Immature natural killer cell (primary cell): ENCODE measurements at regions not wholly inside any gene's neighbourhood (a gene's known extent, or its start where the extent isn't known, plus 50 kb on each side); places are given as distances from the start of the nearest gene placed in this dataset.
"Not testable (repeated sequence)": the region's sequence is repeated elsewhere in the genome, so short reads cannot be mapped to it uniquely, and the experiment has no call there.

Source experiments
- DNase-seq, 3 donors: peaks; one replicate each; pipeline ENCODE4 v3.0.0; 2022; ENCODE audit warnings: mixed read lengths in 1 of 3
- H3K27ac Mint-ChIP-seq, 6 donors: one replicate each; pipeline ENCODE4 v1.8.0; 2020; ENCODE audit warnings: mixed read lengths in 6 of 6, mild to moderate bottlenecking in 5 of 6, inconsistent platforms in 4 of 6, moderate library complexity in 3 of 6
- H3K27me3 Mint-ChIP-seq, 3 donors: one replicate each; pipeline ENCODE4 v1.8.0; 2020 to 2021; ENCODE audit warnings: low read depth in 3 of 3, mild to moderate bottlenecking in 3 of 3, mixed read lengths in 3 of 3, moderate library complexity in 3 of 3, inconsistent platforms in 1 of 3
- H3K36me3 Mint-ChIP-seq, 3 donors: one replicate each; pipeline ENCODE4 v1.8.0; 2020; ENCODE audit warnings: mixed read lengths in 3 of 3, inconsistent platforms in 2 of 3, mild to moderate bottlenecking in 2 of 3
- H3K4me1 Mint-ChIP-seq, 2 donors: one replicate each; pipeline ENCODE4 v1.8.0; 2020; ENCODE audit warnings: inconsistent platforms in 2 of 2, mild to moderate bottlenecking in 2 of 2, mixed read lengths in 2 of 2, moderate library complexity in 1 of 2
- H3K4me3 Mint-ChIP-seq, 5 donors: one replicate each; pipeline ENCODE4 v1.8.0; 2020; ENCODE audit warnings: mild to moderate bottlenecking in 5 of 5, mixed read lengths in 5 of 5, inconsistent platforms in 3 of 5, moderate library complexity in 3 of 5
- H3K9me3 Mint-ChIP-seq, 6 donors: one replicate each; pipeline ENCODE4 v1.8.0; 2020; ENCODE audit warnings: mild to moderate bottlenecking in 6 of 6, mixed read lengths in 6 of 6, inconsistent platforms in 4 of 6, moderate library complexity in 3 of 6

DNA sequence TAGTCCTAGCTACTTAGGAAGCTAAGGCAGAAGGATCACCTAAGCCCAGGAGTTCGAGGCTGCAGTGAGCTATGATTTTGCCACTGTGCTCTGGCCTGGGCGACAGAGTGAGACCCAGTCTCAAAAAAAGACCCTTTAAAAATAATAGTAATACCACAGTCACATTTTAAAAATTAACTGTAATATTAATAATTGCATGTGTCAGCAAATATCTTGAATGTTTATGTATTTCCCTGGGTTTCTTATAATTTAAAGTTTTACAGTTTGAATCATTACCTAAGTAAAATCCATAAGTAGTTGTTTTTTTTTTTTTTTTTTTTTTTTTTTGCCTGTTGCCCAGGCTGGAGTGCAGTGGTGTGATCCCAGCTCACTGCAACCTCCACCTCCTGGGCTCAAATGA, 69.2 kb downstream of the LYZL2 start:
- Mint-ChIP-seq H3K9me3 (no peaks in the 10 kb centered on the region), H3K4me3 (no peak overlapping the region), H3K27ac (no peak overlapping the region), H3K27me3 (peaks cover 0 to 3% (median 0%) of the 10 kb centered on the region in 3 donors), H3K4me1 (no peaks in the 10 kb centered on the region), H3K36me3 (peaks cover 0 to 4% (median 0%) of the 10 kb centered on the region in 3 donors)
- no peak for DNase-seq

DNA sequence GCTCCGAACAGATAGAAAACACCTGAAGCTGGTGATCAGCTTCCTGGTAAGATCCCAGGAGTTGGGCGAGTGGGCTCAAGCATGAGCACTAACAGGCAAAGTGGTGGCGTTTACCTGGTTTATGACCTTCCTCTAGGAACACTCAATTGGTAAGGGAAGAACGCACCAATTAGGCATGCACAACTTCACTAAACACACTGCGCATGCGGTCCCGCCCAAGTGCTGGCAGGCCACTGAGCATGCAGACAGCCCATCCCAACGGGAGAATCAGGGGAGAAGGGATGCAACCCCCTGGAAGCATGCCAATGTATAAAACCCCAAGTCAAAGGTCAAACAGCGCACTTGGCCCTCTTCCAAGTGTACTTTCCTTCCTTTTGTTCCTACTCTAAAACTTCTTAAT, 70.4 kb downstream of the LYZL2 start:
- H3K4me1 Mint-ChIP-seq, result no peaks in the 10 kb centered on the region

DNA sequence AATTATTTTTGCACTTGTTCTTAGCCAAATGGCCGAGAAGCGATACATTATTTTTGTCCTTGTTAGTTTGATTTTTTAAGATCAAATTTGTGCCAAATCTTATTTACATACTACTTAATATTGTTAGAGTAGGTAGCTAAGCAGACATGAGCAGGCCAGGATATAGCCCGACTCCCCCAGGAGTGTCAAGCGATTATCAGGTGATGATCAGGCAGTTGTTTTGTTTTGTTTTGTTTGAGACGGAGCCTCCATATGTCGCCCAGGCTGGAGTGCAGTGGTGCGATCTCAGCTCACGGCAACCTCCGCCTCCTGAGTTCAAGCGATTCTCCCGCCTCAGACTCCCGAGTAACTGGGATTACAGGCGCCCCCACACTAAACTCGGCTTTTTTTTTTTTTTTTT, 71.1 kb downstream of the LYZL2 start:
- Mint-ChIP-seq H3K9me3 (no peaks in the 10 kb centered on the region), H3K4me3 (no peak overlapping the region), H3K27me3 (peaks cover 0 to 3% (median 0%) of the 10 kb centered on the region in 3 donors), H3K4me1 (no peaks in the 10 kb centered on the region), H3K27ac (no peak overlapping the region), H3K36me3 (peaks cover 0 to 8% (median 0%) of the 10 kb centered on the region in 3 donors)
- DNase-seq, result no peak

More for the DNA sequence above, 70.4 kb downstream of the LYZL2 start:
- no peak for DNase-seq
- Mint-ChIP-seq H3K27me3 (peaks cover 0 to 3% (median 0%) of the 10 kb centered on the region in 3 donors), H3K36me3 (peaks cover 0 to 8% (median 0%) of the 10 kb centered on the region in 3 donors), H3K4me3 (no peak overlapping the region), H3K27ac (no peak overlapping the region), H3K9me3 (no peaks in the 10 kb centered on the region)

DNA sequence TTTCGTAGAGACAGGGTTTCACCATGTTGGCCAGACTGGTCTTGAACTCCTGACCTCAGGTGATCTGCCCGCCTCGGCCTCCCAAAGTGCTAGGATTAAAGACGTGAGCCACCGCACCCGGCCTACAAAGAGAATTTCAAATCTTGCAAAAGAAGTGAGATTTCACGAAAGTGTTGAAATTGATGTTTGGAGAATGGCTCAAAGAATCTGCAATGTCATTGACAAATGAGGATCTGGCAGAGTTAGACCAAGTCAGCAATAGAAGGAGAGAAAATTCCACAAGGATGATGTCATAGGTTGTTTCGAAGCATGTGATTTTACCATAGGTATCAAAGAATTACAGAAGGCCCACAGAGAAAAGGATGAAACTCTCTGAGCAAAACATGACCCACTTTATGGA, 71.7 kb downstream of the LYZL2 start:
- Mint-ChIP-seq H3K4me1 (no peaks in the 10 kb centered on the region), H3K27ac (no peak overlapping the region), H3K4me3 (no peak overlapping the region), H3K27me3 (peaks cover 0 to 3% (median 0%) of the 10 kb centered on the region in 3 donors), H3K9me3 (no peaks in the 10 kb centered on the region), H3K36me3 (peaks cover 0 to 8% (median 0%) of the 10 kb centered on the region in 3 donors)
- DNase-seq, result no peak

DNA sequence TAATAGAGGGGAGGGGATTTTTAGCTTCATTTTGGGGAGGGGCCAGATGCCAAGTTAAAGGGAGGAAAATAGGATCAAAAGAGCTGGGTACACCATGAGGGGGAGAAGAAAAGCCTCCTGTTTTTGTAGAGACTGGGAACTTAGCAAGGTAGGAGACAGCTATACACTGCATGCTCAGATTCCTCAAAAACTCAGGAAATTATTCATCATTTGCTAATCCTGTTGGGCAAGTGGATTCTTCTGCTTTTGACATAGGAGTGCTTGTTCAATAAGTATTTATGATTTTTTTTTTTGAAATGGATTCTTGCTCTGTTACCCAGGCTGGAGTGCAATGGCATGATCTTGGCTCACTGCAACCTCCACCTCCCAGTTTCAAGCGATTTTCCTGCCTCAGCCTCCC, 73.4 kb downstream of the LYZL2 start:
- Mint-ChIP-seq H3K27ac (peak overlapping the region in 1 of 6 donors; percentile 31), H3K27me3 (peaks cover 0 to 2% (median 1%) of the 10 kb centered on the region in 3 donors), H3K9me3 (no peaks in the 10 kb centered on the region), H3K4me1 (no peaks in the 10 kb centered on the region), H3K4me3 (no peak overlapping the region), H3K36me3 (peaks cover 0 to 8% (median 0%) of the 10 kb centered on the region in 3 donors)
- DNase-seq, result no peak

DNA sequence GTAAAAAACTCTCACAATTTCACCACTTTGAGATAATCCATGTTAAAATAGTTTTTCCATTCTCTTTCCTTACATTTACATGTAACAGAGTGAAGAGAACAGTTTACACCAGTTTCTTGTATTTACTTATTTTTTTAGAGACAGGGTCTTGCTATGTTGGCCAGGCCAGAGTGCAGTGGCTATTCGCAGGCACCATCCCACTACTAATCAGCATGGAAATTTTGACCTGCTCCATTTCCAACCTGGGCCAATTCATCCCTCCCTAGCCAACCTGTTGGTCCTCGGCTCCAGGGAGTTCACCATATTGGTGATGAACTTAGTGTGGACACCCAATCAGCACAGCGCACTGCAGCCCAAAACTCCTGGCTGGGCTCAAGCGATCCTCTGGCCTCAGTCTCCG, 74.1 kb downstream of the LYZL2 start:
- H3K27me3 Mint-ChIP-seq, result peaks cover 0 to 2% (median 1%) of the 10 kb centered on the region in 3 donors
- no peaks in the 10 kb centered on the region for H3K9me3 Mint-ChIP-seq
- H3K27ac Mint-ChIP-seq, result no peak overlapping the region
- peaks cover 3 to 7% of the 10 kb centered on the region in 2 donors for H3K4me1 Mint-ChIP-seq
- no peak for DNase-seq
- H3K36me3 Mint-ChIP-seq, result peaks cover 0 to 8% (median 0%) of the 10 kb centered on the region in 3 donors
- no peak overlapping the region for H3K4me3 Mint-ChIP-seq

DNA sequence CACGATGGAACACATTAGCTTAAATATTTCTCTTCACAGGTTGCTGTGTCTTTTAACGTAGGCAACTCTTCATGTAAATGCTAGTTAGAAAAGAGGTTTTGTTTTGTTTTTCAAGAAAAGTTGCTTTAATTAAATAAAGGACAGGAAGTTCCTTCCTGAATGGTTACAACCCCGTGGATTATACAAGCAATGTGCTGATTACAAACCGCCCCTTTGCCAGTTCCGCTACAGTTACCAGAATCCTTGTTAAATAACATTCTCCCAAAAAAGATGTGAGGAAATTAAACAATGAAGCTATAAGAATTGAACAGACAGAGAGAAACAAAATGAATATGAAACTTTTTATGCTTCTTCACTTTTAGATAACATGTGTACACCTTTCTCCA, 75.1 kb downstream of the LYZL2 start:
- peaks cover 0 to 2% (median 0%) of the 10 kb centered on the region in 3 donors for H3K27me3 Mint-ChIP-seq
- DNase-seq, result no peak
- no peak overlapping the region for H3K4me3 Mint-ChIP-seq
- H3K4me1 Mint-ChIP-seq, result peaks cover 3 to 7% of the 10 kb centered on the region in 2 donors
- peaks cover 0 to 8% (median 0%) of the 10 kb centered on the region in 3 donors for H3K36me3 Mint-ChIP-seq
- H3K9me3 Mint-ChIP-seq, result no peaks in the 10 kb centered on the region
- peak overlapping the region in 1 of 6 donors; percentile 68 for H3K27ac Mint-ChIP-seq

DNA sequence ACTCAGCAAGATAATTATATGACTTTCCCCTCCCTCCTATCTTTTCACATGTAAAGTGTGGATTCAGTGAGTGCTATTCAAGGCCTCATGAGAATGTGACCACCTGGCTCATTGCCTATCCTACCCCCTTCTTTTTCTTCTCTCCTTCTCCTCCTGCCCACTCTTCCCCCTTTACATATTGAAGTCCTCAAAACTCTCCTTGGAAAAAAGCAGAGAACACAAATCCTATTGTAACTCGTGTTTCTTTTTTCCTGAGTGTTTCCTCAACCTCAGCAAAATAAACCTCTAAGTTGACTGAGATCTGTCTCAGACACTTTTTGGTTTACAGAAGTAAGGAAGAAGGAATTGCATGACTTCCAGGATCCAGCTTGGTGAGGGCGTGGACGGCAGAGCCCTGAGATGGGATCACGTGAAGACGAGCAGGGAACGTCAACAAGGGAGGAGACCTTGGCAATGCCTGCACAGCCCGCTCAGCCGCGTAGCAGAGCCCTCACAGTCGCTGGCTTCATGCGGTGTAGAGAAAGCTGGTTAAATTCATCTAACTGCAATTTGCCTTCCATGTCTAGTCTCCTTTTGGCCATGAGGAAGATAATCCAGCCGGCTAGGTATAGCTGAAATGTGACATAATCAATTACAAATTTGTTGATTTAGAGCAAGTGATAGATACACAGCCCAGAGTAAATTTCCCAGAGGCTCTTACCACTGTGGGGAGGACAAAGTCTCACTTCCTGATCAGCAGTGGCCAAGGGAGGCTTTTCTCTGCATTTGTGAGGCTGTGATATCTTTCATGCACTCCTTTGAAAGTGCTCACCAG, 75.7 kb downstream of the LYZL2 start:
- Mint-ChIP-seq H3K4me1 (peaks cover 3 to 7% of the 10 kb centered on the region in 2 donors), H3K27ac (peak overlapping the region in 1 of 6 donors; percentile 26), H3K9me3 (no peaks in the 10 kb centered on the region), H3K4me3 (no peak overlapping the region), H3K27me3 (peaks cover 0 to 2% (median 0%) of the 10 kb centered on the region in 3 donors), H3K36me3 (peaks cover 0 to 8% (median 0%) of the 10 kb centered on the region in 3 donors)
- no peak for DNase-seq

DNA sequence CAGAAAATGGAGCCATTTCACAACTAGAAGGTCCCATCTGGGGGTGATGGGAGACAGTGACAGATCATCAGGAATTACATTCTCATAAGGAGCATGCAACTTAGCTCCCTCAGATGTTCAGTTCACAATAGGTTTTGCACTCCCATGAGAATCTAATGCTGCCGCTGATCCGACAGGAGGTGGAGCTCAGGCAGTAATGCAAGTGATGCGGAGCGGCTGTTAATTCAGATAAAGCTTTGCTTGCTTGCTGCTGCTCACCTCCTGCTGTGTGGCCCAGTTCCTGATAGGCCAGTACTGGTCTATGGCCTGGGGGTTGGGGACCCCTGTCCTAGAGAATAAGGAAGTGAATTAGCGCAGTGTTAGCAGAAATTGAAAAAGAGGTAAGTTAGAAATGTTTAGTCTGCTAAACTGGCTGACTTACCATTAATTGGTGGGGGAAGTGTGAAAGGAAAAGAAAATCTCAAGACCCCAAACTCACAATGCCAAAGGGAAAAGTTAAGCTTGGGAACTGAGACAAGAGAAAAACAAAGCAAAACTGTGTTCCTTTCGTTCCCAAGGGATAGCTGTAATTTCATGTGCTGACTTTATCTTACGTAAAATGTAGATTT, 76.4 kb downstream of the LYZL2 start:
- no peaks in the 10 kb centered on the region for H3K9me3 Mint-ChIP-seq
- peaks cover 5 to 7% of the 10 kb centered on the region in 2 donors for H3K4me1 Mint-ChIP-seq
- H3K27ac Mint-ChIP-seq, result no peak overlapping the region
- no peak overlapping the region for H3K4me3 Mint-ChIP-seq
- H3K27me3 Mint-ChIP-seq, result peaks cover 0 to 2% (median 0%) of the 10 kb centered on the region in 3 donors
- H3K36me3 Mint-ChIP-seq, result peaks cover 0 to 8% (median 0%) of the 10 kb centered on the region in 3 donors
- DNase-seq, result no peak

DNA sequence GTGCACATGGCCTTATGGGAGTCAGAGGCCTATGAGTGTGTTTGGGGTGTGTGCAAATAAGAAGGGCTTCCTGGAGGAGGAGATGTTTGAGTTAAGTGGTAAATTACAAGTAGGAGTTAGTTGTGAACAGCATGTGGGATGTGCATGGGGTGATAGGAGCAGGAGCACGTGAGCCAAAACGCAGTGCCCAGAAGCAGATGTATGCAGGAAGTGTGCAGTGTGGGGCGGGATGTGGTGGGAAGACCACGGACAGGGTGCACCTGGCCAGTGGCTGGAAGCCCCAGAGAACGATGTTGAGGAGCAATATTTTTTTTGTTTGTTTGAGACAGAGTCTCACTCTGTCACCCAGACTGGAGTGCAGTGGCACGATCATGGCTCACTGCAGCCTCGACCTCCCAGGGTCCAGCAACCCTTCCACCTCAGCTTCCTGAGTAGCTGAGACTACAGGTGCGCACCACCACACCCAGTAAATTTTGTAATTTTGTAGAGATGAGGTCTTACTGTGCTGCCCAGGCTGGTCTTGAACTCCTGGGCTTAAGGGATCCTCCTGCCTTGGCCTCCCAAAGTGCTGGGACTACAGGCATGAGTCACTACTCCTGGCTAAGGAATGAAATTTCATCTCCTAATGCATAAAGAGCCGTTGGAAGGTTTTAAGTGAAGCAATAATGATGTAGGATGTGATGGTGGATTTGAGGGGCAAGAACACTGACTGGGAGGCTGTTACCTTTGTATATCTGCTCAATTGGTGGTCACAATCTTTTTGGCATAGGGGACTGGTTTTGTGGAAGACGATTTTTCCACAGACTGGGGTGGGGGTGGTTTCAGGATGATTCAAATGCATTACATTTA, 78.4 kb downstream of the LYZL2 start:
- H3K9me3 Mint-ChIP-seq, result no peaks in the 10 kb centered on the region
- peak overlapping the region in 2 of 6 donors; percentile 29 to 41 for H3K27ac Mint-ChIP-seq
- peaks cover 7% of the 10 kb centered on the region in 2 donors for H3K4me1 Mint-ChIP-seq

DNA sequence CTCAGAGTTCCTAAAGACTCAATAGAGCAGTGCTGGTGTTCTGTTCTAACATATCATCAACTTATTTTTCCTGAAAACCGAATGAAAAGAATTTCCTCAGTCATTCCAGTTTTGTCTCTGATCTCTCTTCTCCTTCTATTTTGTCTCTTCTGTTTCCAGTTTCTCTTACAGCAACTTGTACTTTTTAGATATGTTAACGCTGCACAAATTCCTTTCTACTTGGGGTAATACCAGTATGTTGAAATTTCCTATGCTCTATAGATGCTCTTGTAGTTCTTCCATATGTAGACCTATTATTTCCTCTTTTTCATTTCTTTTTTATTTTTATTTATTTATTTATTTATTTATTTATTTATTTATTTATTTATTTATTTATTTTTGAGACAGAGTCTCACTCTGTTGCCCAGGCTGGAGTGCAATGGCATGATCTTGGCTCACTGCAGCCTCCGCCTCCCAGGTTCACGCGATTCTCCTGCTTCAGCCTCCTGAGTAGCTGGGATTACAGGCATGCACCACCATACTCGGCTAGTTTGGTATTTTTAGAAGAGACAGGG, 80.3 kb downstream of the LYZL2 start:
- not testable (repeated sequence) for H3K4me3 Mint-ChIP-seq, DNase-seq, H3K27me3 Mint-ChIP-seq, H3K9me3 Mint-ChIP-seq, H3K36me3 Mint-ChIP-seq, H3K27ac Mint-ChIP-seq, H3K4me1 Mint-ChIP-seq

More for the DNA sequence above, 78.4 kb downstream of the LYZL2 start:
- Mint-ChIP-seq H3K36me3 (peaks cover 0 to 8% (median 0%) of the 10 kb centered on the region in 3 donors), H3K27me3 (peaks cover 0 to 3% (median 2%) of the 10 kb centered on the region in 3 donors), H3K4me3 (peak overlapping the region in 1 of 5 donors; percentile 17)
- no peak for DNase-seq

DNA sequence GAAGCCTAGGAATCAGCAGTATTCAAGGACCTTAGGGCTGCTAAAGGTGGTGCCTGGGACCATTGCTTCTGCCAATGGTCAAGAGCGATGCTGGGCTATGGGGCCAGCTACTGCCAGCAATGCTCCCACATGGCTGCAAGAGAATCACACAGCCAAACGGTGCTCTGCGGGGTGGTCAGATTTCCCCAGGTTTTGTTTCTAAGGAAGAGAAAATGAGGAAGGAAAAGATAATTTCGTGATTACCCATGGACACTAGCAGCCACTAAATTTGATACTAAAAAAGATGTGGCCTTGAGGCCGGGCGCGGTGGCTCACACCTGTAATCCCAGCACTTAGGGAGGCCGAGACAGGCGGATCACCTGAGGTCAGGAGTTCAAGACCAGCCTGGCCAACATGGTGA, 83.0 kb downstream of the LYZL2 start:
- Mint-ChIP-seq H3K27me3 (peaks cover 0 to 3% (median 0%) of the 10 kb centered on the region in 3 donors), H3K4me1 (peaks cover 7 to 10% of the 10 kb centered on the region in 2 donors), H3K4me3 (no peak overlapping the region), H3K27ac (no peak overlapping the region), H3K9me3 (no peaks in the 10 kb centered on the region), H3K36me3 (peaks cover 0 to 5% (median 5%) of the 10 kb centered on the region in 3 donors)
- no peak for DNase-seq

DNA sequence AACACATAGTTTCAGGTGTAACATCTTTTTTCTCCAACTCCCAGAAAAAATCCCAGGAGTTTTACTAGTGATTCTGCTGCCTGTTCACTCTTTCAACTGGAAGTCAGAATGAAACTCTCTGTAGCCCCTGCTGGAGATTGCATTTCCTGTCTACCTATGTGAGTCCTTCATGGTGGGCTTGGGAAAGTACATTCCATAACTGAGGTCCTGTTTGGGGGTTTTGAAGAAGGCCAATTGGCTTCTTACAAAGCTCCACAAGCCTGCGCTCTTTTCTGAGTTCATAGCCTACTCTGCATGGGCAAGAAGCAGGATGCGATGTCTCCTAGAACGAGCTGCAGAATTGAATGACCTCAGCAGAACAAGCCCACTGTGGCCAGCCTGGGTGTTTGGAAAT, 86.7 kb downstream of the LYZL2 start:
- H3K27me3 Mint-ChIP-seq, result peaks cover 0 to 3% (median 0%) of the 10 kb centered on the region in 3 donors
- H3K4me3 Mint-ChIP-seq, result no peak overlapping the region
- H3K27ac Mint-ChIP-seq, result no peak overlapping the region
- peaks cover 3 to 13% (median 5%) of the 10 kb centered on the region in 3 donors for H3K36me3 Mint-ChIP-seq
- H3K9me3 Mint-ChIP-seq, result no peaks in the 10 kb centered on the region
- no peak for DNase-seq
- peaks cover 0 to 5% of the 10 kb centered on the region in 2 donors for H3K4me1 Mint-ChIP-seq
